Frontal cortex (tissue), 3 donors: ENCODE measurements at regions not wholly inside any gene's neighbourhood (a gene's known extent, or its start where the extent isn't known, plus 50 kb on each side); places are given as distances from the start of the nearest gene placed in this dataset.
A peak's percentile ranks its signal among the peaks of the same experiment; 100 is the strongest.

Experiments
- DNase-seq, 2 donors: peaks; one replicate each; pipeline ENCODE4 v3.0.0; 2012; ENCODE audit warnings: low spot score in 2 of 2
- FAIRE-seq: peaks from 2 replicates; lab custom pipeline; 2012; peaks lifted over from hg19 to GRCh38; lab: Jason Lieb, UNC
- donor health status: control.
- donor health status: control.
- donor health status: control.

DNA sequence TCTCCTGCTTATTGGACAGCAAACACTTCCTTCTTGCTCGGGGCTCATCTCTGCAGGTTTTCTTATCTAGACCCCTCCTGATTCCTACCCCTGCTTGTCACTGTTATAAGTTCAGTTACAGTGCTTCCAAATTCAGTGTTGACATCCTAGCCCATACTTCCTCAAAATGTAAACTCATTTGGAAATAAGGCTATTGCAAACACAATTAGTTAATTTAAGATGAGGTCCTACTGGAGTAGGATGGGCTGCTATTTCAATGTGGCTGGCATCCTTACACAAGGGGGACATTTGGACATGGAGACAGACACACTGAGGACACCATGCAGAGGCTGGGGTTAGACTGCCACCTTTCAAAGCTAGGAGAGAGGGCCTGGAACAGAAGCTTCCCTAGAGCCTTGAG, 85.2 kb upstream of the NPVF start:
- DNase-seq (no peak), FAIRE-seq (no peak)

DNA sequence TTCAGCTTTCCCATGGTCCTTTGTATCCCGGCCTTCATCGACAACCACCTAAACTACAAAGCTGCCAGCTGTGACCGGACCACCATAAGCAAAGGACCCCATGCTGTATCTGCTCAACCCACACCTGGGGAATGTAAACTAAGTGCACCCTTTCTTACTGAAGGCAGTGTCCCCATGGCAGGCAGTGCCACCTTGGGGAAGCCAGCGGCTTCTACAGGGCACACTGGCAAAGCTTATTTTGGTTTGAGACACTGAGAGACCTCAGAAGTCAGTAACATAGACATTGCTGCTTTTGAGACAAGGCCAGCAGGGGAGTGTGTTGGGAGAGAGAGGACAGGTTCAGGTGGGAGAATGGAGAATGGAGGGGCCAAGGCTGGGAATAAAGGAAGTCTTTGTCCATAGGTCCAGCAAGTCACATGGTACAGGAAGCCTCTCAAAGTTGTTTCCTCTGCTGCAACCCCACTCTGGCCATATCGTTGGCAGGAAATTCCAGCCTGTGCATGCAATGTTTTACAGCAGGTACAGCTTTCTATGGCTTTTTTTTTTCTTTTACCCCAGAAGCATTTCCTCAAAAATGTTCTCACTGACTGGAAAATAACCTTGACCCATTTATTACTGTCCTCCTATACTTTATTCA, 85.9 kb upstream of the NPVF start:
- FAIRE-seq, result no peak
- no peak for DNase-seq

GRCh38 chr7:25314731-25315267, 86.5 kb upstream of the NPVF start:
- no peak for DNase-seq
- FAIRE-seq, result no peak

GRCh38 chr7:25316366-25316765, 88.1 kb upstream of the NPVF start:
- FAIRE-seq (no peak), DNase-seq (no peak)

- DNase-seq (no peak), FAIRE-seq (no peak)
Observed at GRCh38 chr7:25318047-25318446, 89.8 kb upstream of the NPVF start.

DNA sequence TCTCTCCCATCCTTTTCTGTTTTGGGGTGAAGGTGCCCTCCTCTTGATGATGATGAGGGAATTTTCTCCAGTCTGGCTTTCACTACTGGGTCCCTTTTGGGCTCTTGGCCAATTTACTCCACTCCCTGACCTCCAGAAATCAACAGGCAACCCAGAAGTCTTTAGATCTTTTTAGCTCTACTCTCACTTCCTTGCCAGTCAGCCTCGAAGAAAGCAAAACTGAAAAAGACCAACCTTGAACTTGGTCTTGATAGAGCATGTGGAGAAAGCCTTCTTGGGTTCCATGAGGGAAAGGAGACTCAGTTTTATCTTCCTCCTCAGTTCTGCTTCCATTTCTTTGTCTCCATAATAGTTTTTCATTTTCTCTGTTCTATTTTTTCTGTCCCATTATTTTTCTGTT, 91.4 kb upstream of the NPVF start:
- FAIRE-seq, result no peak
- no peak for DNase-seq

DNA sequence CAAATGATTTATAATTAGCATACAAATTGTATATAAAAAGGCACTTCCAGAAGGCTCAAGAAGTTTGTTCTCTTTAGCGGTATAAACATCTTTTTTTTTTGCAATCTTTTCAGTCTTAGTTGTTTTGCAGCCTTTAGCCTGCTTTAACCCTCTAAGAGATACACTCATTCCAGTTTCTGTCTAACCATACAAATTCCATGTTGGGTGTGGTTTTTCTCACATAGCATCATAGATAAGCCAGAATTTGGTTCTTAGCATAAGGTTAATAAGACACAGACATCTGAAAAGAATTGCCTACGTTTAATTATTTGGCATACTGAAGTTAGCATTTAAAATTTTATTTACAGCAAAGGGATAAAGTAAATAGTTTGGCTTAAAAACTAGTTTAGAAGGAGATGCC, 92.5 kb upstream of the NPVF start:
- no peak for FAIRE-seq

GRCh38 chr7:25321424-25321823, 93.1 kb upstream of the NPVF start:
- FAIRE-seq (no peak), DNase-seq (no peak)

More for the DNA sequence above, 92.5 kb upstream of the NPVF start:
- no peak for DNase-seq

DNA sequence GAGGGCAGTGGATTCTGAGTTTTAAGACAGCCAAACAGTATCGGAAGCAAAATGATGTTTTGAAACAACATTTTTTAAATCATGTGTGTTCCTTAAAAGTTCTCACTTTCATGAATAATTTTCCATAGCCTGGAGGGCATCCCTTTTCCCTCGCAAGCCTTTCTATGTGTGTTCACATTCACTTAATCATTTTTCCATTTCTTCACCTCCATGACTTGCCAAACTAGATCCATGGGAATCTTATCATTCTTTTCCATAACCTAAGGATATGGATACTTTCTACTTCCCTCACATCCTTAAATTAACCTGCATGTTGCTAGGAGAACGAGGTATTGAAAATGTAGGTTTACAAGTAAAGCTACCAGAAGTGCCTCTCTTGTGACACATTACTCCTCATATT, 94.2 kb upstream of the NPVF start:
- FAIRE-seq, result no peak
- no peak for DNase-seq

- FAIRE-seq, result no peak
- DNase-seq, result no peak
Observed at GRCh38 chr7:25325186-25325757, 97.0 kb upstream of the NPVF start.

GRCh38 chr7:25326501-25327156, 98.3 kb upstream of the NPVF start:
- DNase-seq, result no peak
- no peak for FAIRE-seq

- DNase-seq, result no peak
- no peak for FAIRE-seq
Observed at GRCh38 chr7:25329815-25330214, 101.5 kb upstream of the NPVF start.

DNA sequence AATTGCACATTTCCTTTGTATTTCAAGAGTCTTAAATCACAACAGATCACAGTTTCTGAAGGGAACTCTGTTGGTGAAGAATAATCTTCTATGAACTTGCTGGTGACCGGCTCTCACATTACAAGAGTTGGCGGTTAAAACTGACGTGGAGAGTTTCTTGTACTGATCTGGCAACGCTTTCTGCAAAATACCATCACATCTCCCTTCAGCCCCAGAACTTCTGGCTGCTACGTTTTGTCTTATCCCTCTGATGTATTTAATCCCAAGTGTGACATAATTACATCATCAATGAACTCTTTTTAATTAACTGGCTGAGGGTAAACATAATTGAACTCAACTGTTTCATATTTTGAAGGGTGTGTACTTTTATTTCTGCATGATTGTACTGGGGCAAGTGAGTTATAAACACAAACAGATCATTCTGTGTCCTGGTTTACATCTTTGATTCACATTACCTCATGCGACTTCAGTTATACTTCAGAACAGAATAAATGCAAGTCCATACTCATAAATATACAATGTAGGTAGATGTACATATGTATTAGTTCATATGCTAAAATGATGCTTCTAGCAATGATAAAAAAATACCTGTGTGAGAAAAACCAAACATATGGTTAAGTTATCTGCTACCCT, 105.1 kb upstream of the NPVF start:
- no peak for FAIRE-seq

DNA sequence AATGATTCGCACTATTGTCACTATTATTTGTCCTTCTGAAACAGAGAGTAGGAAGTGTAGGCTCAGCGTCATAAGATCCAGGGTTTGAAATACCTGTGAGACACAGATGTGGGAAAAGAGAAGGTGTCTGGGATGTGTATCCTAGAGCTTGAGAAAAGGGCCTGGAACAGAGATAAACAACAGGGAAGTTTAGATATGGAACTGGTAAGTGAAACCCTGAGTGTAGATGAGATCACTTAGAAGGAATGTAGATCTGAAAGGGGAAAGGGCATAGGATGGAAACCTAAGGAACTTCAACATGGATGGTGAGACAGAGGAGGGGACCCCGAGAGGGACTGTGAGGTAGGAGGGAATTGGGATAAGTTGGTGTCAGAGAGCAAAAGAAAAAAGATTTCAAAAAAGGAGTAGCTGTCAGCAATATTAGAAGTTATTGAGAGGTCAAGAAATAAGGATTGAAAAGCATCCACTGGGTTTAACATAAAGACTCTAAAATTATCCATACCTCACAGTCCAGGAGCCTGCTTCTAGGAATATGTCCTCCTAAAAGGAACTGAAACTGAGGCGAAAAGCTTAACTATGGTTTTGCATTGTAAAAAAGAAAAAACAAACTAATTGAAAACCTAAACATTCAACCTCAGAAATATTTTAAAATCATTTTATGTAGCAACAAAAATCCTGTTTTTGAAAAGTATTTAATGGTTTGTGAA, 119.2 kb upstream of the NPVF start:
- FAIRE-seq, result peak; percentile 31
- no peak for DNase-seq

More for the DNA sequence above, 105.1 kb upstream of the NPVF start:
- DNase-seq, result no peak

DNA sequence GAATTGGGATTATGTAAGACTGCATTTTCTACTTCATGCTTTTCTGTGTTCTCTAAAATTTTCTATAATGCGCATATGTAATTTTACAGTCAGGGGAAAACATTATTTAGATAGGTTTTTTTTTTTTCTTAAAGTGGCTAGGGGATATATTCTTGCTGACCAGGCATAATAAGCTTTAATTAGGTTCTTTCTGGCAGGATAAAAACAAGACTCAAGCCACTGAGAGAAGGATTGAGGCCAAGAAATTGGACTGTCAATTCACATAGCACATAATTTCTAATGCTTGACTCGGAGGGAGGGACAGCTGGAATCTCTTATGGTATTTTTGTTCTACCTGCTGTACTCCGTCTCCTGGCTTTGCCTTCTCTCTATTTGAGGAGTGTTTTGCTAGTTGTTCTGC, 119.8 kb upstream of the NPVF start:
- DNase-seq (no peak), FAIRE-seq (no peak)

DNA sequence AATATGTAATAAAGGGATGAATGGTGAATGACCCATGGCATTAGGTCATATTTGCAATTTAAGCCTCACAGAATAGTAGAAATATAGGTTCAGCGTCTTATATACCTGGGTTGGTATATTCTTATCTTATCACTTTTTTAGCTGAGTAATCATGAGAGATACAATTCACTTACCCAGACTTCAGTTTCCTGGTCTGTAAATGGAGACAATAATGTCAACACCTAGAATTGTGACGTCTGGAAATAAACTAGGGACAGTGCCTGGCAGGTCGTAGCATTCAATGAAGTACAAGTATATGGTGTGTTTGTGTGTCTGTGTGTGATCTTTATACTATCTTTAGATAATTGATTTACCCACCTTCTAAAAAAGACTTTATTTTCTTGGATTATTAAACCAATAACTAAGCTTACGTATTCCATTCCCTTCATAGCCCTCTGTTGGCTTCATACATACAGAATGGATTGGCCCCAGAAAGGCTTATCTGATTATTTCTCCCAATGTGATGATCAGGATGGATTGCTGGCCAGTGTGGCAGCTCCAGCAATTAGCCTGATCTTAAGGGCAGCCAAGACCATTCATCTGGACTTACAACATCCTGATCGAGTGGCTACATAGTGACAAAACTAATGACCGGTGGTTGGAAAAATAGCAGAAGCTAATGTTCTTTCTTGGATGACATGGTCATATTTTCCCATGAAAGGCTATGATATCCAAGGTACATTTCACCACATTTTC, 121.2 kb upstream of the NPVF start:
- DNase-seq, result no peak
- FAIRE-seq, result no peak

DNA sequence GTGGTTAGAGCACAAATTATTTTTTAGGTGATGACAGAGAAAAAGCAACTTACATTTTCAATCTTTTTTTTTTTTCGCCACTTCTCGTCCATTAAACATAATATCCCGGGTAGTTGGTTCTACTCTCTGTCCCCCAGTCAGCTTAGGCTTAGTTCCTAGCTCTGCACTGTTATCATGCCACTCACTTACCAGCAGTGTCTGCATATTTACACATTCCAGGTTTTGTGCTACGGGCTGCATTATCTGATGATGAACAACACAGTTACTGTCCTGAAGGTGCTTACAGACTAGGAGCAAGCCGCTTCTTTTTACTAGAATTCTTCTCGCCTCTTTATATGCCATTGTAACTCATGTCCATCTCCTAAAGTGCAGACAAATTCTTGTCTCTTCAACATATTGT, 121.8 kb upstream of the NPVF start:
- FAIRE-seq (no peak), DNase-seq (no peak)

- FAIRE-seq (no peak), DNase-seq (no peak)
Observed at GRCh38 chr7:25351761-25352160, 123.5 kb upstream of the NPVF start.

- DNase-seq (no peak), FAIRE-seq (no peak)
Observed at GRCh38 chr7:25353196-25353595, 124.9 kb upstream of the NPVF start.

DNA sequence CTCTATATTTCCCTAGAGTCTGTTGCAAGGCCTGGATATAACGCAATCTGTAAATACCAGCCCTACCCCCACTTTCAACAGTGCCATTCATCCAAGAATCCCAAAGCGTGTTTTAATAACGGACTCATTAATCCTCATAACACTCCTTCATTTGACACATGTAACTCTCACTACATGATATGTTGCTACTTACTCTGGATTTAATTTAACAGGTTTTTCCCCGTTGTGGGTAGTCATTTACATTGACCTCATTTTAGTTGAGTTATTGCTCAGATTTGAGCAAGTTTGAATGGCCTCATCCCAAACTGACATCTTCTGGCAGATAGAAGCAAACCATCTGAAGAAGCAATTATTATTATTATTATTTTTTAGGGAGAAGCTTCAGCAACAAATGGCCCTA, 125.4 kb upstream of the NPVF start:
- no peak for FAIRE-seq
- DNase-seq, result no peak
